GM21619 (cell line): ENCODE measurements at regions not wholly inside any gene's neighbourhood (a gene's known extent, or its start where the extent isn't known, plus 50 kb on each side); places are given as distances from the start of the nearest gene placed in this dataset.

Experiments used
- ATAC-seq: cut with Tn5 transposase; IDR thresholded peaks from one replicate; pipeline ENCODE4 v1.9.1; 2021; ENCODE audit not compliant: unreplicated experiment

- no peak for ATAC-seq
These were observed 309.3 kb upstream of the CDYL start for GRCh38 chr6:4466769-4467480.

- ATAC-seq = no peak
These were observed 309.9 kb upstream of the CDYL start for GRCh38 chr6:4466261-4466660.

GRCh38 chr6:4464638-4465037, 311.6 kb upstream of the CDYL start:
- ATAC-seq = no peak

- ATAC-seq = no peak
These were observed 313.0 kb upstream of the CDYL start for GRCh38 chr6:4463236-4463635.

GRCh38 chr6:4460586-4461475, 315.4 kb upstream of the CDYL start:
- ATAC-seq = no peak

GRCh38 chr6:4459996-4460395, 316.2 kb upstream of the CDYL start:
- no peak for ATAC-seq

- ATAC-seq = no peak
These were observed 317.2 kb upstream of the CDYL start for GRCh38 chr6:4459032-4459431.

- no peak for ATAC-seq
These were observed 316.3 kb upstream of the ECI2 start for GRCh38 chr6:4451718-4452117.

GRCh38 chr6:4451081-4451480, 315.7 kb upstream of the ECI2 start:
- ATAC-seq = no peak

GRCh38 chr6:4450237-4450636, 314.9 kb upstream of the ECI2 start:
- ATAC-seq = no peak

- ATAC-seq = no peak
These were observed 314.0 kb upstream of the ECI2 start for GRCh38 chr6:4449409-4449808.

- no peak for ATAC-seq
These were observed 313.5 kb upstream of the ECI2 start for GRCh38 chr6:4448841-4449240.

GRCh38 chr6:4447639-4448330, 312.4 kb upstream of the ECI2 start:
- ATAC-seq = no peak

- no peak for ATAC-seq
These were observed 311.6 kb upstream of the ECI2 start for GRCh38 chr6:4446982-4447381.

- no peak for ATAC-seq
These were observed 306.6 kb upstream of the ECI2 start for GRCh38 chr6:4441981-4442434.

- no peak for ATAC-seq
These were observed 303.8 kb upstream of the ECI2 start for GRCh38 chr6:4439159-4439558.

GRCh38 chr6:4437342-4437741, 302.0 kb upstream of the ECI2 start:
- ATAC-seq = no peak

- no peak for ATAC-seq
These were observed 300.6 kb upstream of the ECI2 start for GRCh38 chr6:4435981-4436445.

- no peak for ATAC-seq
These were observed 299.3 kb upstream of the ECI2 start for GRCh38 chr6:4434655-4435054.

- no peak for ATAC-seq
These were observed 297.8 kb upstream of the ECI2 start for GRCh38 chr6:4433199-4433598.

- no peak for ATAC-seq
These were observed 291.6 kb upstream of the ECI2 start for GRCh38 chr6:4426968-4427367.

GRCh38 chr6:4421837-4422236, 286.5 kb upstream of the ECI2 start:
- ATAC-seq = no peak
